NB4 (cell line): ENCODE measurements at regions not wholly inside any gene's neighbourhood (a gene's known extent, or its start where the extent isn't known, plus 50 kb on each side); places are given as distances from the start of the nearest gene placed in this dataset.

ENCODE experiments used
- DNase-seq: peaks from one replicate; pipeline ENCODE4 v3.0.0; 2010; ENCODE audit warnings: low read depth
- H3K4me3 ChIP-seq: one replicate; pipeline ENCODE4 v1.5.1; 2011; ENCODE audit warnings: mild to moderate bottlenecking, low read depth, low read length, moderate library complexity
- MYC ChIP-seq: IDR thresholded peaks from 2 replicates; pipeline ENCODE4 v1.6.1; 2011; ENCODE audit warnings: low read depth, low read length
- POLR2A ChIP-seq: IDR thresholded peaks from 2 replicates; pipeline ENCODE4 v1.6.1; 2011; ENCODE audit warnings: mild to moderate bottlenecking; ENCODE audit not compliant: insufficient read length; ENCODE audit errors: extremely low read depth
- TF ChIP-seq, protein P1 (sequence below): IDR thresholded peaks from 2 replicates; pipeline ENCODE4 v1.6.1; 2011; ENCODE audit warnings: low read depth, low read length
- TF ChIP-seq, protein P2 (sequence below): IDR thresholded peaks from one replicate; pipeline ENCODE4 v1.5.1; 2012; ENCODE audit warnings: low read depth, low read length

DNA sequence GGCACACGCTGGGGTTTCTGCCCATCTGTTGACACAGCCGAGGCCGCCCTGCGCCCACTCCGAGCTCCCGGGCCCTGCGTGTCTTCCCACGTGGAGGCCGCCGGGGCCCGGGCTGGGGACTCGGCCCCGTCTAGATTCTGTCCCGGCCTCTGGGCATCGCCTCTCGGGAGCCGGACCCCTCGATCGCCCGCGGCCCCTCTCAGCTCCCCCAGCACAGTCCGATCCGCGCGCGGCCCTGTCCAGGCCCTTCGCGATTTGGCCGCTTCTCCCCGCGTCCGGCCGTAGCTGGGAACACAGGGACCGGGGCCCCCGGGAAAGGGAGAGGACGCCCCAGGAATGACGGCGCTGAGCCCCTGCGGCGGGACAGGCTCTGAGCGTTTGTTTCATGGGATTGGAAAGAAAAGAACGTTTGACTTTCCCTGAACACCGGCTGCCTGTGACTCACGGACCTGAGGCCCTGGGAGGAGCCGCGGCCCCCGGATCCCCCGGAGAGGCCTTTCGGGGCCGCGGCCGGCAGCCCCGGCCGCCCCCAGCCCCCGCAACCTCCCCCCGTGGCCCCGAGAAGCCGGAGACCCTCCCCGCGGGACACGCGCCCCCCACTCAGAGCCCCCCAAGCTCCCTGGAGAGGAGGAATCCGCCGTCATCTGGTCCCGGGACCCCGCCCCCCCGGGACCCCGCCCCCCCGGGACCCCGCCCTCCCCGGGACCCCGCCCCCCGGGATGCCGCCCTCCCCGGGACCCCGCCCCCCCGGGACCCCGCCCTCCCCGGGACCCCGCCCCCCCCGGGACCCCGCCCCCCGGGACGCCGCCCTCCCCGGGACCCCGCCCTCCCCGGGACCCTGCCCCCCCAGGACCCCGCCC, 62.7 kb upstream of the CTDP1 start:
- H3K4me3 ChIP-seq: no peak overlapping the region
- TF ChIP-seq POLR2A: no peak
- TF ChIP-seq MYC: no peak
- TF ChIP-seq, protein P1, sequence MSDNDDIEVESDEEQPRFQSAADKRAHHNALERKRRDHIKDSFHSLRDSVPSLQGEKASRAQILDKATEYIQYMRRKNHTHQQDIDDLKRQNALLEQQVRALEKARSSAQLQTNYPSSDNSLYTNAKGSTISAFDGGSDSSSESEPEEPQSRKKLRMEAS: no peak
- TF ChIP-seq, protein P2, sequence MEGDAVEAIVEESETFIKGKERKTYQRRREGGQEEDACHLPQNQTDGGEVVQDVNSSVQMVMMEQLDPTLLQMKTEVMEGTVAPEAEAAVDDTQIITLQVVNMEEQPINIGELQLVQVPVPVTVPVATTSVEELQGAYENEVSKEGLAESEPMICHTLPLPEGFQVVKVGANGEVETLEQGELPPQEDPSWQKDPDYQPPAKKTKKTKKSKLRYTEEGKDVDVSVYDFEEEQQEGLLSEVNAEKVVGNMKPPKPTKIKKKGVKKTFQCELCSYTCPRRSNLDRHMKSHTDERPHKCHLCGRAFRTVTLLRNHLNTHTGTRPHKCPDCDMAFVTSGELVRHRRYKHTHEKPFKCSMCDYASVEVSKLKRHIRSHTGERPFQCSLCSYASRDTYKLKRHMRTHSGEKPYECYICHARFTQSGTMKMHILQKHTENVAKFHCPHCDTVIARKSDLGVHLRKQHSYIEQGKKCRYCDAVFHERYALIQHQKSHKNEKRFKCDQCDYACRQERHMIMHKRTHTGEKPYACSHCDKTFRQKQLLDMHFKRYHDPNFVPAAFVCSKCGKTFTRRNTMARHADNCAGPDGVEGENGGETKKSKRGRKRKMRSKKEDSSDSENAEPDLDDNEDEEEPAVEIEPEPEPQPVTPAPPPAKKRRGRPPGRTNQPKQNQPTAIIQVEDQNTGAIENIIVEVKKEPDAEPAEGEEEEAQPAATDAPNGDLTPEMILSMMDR: no peak
- no peak for DNase-seq

DNA sequence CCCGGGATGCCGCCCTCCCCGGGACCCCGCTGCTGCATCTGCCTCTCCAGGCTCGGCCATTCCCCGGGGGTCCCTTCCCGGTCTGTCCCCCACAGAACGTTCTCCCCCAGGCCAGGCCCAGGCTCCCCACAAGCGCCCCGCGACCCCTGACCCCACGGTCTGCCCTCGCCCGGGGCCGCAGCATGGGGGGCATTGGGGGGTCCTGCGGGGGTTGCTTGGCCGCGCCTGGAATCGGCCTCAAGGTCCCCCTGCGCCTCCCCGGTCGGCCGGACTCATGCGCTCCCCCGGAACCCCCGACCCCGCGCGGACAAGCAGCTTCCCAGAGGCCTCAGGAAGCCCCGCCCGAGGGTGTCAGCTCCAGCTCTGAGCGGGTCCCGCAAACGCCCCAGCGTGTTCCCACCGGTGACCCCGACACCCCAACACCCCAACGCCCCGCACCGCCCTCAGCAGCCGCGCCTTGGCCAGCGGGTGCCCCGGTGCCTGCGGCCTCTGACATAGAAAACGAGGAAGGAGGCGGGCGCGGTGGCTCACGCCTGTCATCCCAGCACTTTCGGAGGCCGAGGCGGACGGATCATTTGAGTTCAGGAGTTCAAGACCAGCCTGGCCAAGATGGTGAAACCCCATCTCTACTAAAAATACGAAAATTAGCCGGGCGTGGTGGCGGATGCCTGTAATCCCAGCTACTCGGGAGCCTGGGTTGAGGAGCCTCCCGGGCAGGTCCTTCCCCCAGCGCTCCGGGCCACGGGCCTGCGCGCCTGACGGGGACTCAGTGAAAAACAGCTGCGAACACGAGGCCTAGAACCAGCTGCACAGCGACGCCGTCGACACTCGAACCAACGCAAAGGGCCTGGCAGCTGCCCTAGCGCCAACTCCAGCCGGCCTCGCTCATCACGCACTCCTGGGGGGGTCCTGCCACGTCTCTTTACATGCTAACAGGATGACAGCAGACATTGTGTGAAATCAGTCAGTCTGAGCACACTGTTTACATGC, 61.8 kb upstream of the CTDP1 start:
- DNase-seq: no peak
- TF ChIP-seq MYC (no peak), POLR2A (no peak)
- TF ChIP-seq, protein P1: no peak
- TF ChIP-seq, protein P2: no peak
- H3K4me3 ChIP-seq: no peak overlapping the region

DNA sequence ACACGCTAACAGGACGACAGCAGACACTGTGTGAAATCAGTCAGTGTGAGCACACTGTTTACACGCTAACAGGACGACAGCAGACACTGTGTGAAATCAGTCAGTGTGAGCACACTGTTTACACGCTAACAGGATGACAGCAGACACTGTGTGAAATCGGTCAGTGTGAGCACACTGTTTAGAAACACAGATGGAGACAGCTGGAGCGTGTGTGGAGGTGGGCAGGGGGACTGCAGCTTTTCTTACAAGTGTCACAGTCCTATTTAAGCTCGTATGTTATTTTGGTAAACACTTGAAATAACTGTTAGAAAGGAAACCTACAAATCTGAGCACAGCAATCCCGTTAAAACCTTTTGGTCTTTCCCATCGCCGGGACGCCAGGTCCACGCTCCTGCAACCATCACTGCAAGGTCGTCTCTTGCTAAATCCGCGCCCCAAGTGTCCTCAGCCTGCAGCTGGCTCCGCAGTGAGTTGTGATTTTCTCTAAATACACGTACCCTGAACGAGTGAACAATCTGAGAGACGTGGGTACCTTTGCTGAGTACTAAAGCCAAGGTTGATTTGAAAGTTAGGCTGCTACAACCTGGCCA, 58.9 kb upstream of the CTDP1 start:
- no peak overlapping the region for H3K4me3 ChIP-seq
- TF ChIP-seq MYC (no peak), POLR2A (no peak)
- TF ChIP-seq, protein P2: no peak
- TF ChIP-seq, protein P1: no peak
- DNase-seq: no peak

DNA sequence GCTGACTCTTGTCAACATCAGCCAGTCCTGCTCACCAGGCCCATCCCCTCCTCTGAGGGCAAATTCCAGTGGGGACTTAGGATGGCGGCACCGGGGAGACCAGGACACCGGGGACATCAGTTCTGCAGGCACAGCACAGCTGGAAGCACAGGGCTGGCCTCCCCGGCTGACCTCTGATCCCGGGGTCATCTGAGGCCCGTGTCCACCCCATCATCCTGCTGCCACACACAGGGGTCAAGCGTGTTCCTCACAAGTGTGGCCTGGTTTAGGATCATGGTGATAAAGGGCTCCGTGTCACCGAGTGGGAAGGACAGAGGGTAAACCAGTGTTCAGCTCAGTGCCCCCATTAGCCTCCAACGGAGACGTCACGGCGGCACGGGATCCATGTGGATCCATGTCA, 58.1 kb upstream of the CTDP1 start:
- no peak for TF ChIP-seq POLR2A
- TF ChIP-seq, protein P2: no peak
- TF ChIP-seq MYC: no peak
- TF ChIP-seq, protein P1: no peak
- no peak for DNase-seq
- no peak overlapping the region for H3K4me3 ChIP-seq

DNA sequence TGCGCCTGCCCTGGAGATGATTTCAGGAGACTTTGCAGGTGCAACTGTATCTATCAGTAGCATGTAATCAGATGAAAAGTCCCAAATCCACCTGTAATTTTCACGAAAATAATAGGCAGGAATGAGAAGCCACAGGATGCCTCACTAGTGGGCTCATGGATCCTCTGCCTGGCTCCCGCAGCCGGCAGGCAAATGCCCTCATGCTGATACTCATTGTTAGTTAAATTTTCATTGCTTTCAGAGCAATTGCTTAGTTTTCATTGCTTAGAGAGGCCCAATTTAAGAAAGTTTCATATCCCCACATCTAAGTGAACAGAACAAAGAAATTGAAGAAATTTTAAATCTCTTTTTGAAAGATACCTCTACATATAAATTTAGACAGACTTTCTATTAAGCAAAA, 57.6 kb upstream of the CTDP1 start:
- no peak for TF ChIP-seq MYC
- TF ChIP-seq, protein P2: no peak
- no peak for TF ChIP-seq POLR2A
- TF ChIP-seq, protein P1: no peak
- DNase-seq: no peak
- no peak overlapping the region for H3K4me3 ChIP-seq
